Activated CD4-positive, alpha-beta T cell treated with anti-CD3 and anti-CD28 coated beads for 36 hours (primary cell): ENCODE measurements at regions not wholly inside any gene's neighbourhood (a gene's known extent, or its start where the extent isn't known, plus 50 kb on each side); places are given as distances from the start of the nearest gene placed in this dataset.

Experiments
- ATAC-seq: fragments of 200-7000 bp; cut with Tn5 transposase; one replicate; pipeline ENCODE4 v1.10.0; 2021; ENCODE audit warnings: mild to moderate bottlenecking, moderate library complexity
- CTCF ChIA-PET: fragments of 350-600 bp; sonication (Branson Sonifier 250); formaldehyde crosslinking; loops from one replicate; lab custom pipeline; 2021; ENCODE audit warnings: antibody characterized with exemption; lab: Charles Lee
- POLR2A ChIA-PET: fragments of 350-600 bp; sonication (Branson Sonifier 250); formaldehyde crosslinking; loops from one replicate; lab custom pipeline; 2021; ENCODE audit warnings: antibody characterized with exemption, inconsistent platforms; lab: Charles Lee
- DNase-seq: peaks from one replicate; pipeline ENCODE4 v3.0.0-alpha.2; 2020
- H3K27ac Mint-ChIP-seq: one replicate; pipeline ENCODE4 v1.8.0; 2021; ENCODE audit warnings: mixed read lengths
- H3K27me3 Mint-ChIP-seq: one replicate; pipeline ENCODE4 v1.8.0; 2021; ENCODE audit warnings: mixed read lengths
- H3K36me3 Mint-ChIP-seq: one replicate; pipeline ENCODE4 v1.8.0; 2021; ENCODE audit warnings: low read depth, mixed read lengths
- H3K4me1 Mint-ChIP-seq: one replicate; pipeline ENCODE4 v1.8.0; 2021; ENCODE audit warnings: mixed read lengths
- H3K4me3 Mint-ChIP-seq: one replicate; pipeline ENCODE4 v1.8.0; 2021; ENCODE audit warnings: mild to moderate bottlenecking, moderate library complexity, mixed read lengths
- H3K9me3 Mint-ChIP-seq: one replicate; pipeline ENCODE4 v1.8.0; 2021; ENCODE audit warnings: low read depth, mixed read lengths
- intact Hi-C, 2 experiments: fragments of 100-400 bp; cut with DNase I in 1 of 2; cut with micrococcal nuclease in 1 of 2; formaldehyde crosslinking; loops; one replicate each; pipeline versions ENCODE4 v1.14.2 to v1.15.1; 2022 to 2024; cut with DNase I, micrococcal nuclease

DNA sequence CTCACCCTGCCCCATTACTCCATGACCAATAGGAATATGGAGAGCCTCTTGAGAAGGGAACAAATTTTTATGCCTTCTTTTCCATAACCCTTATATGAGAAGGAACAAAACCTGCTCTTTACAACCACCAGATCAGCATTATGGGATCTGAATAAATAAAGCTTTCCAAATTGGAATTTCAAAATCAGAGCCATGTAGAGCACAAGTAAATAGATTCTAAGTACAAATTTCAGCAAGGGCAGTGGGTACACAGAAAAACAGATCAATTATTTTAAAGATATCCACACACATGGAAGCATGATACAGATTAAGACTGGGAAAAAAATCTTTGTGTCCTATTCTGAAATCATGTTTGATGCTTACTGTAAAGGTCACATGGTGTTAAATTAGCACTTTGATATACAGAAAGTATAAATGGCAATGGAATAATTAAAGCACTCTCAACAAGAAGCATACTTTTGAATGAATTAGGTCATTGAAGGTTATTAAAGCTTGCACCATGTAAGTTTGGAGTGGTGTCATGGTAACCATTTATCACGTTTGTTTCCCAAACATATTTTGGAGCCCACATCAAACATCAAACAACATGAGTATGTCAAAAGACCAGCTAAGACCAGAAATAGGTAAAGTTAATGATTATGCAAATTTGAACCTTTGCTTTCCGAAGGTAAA, 75.9 kb upstream of the AVPR1A start:
- H3K4me1 Mint-ChIP-seq: no peaks in the 10 kb centered on the region
- no peak overlapping the region for H3K27ac Mint-ChIP-seq
- no peak overlapping the region for H3K4me3 Mint-ChIP-seq
- intact Hi-C loops: no loop called here
- DNase-seq (no peak), ATAC-seq (no peak)
- no peaks in the 10 kb centered on the region for H3K36me3 Mint-ChIP-seq
- H3K27me3 Mint-ChIP-seq: no peaks in the 10 kb centered on the region
- ChIA-PET CTCF (no interaction called here), POLR2A (no interaction called here)
- H3K9me3 Mint-ChIP-seq: no peaks in the 10 kb centered on the region

DNA sequence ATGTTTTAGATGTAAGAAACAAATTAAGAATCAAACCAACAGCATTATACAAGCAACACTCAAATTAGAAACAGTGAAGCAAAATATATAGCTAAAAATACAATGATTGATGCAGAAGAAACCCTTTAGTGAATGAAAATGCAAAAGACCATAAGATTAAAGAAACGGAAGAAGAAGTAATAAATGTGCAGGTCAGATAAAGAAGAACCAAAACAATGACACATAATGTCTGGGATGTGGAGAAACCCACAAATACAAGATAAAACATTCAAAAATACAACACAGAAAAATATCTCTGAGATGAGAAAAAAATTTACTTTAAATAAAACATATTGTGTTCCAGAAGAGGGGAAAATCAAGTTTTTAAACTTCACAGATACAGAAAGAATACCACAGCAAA, 73.4 kb upstream of the AVPR1A start:
- intact Hi-C loops: no loop called here
- POLR2A ChIA-PET: no interaction called here
- DNase-seq (no peak), ATAC-seq (no peak)
- Mint-ChIP-seq H3K27ac (no peak overlapping the region), H3K4me1 (no peaks in the 10 kb centered on the region), H3K4me3 (no peak overlapping the region), H3K36me3 (no peaks in the 10 kb centered on the region), H3K27me3 (no peaks in the 10 kb centered on the region), H3K9me3 (no peaks in the 10 kb centered on the region)
- CTCF ChIA-PET: no interaction called here

DNA sequence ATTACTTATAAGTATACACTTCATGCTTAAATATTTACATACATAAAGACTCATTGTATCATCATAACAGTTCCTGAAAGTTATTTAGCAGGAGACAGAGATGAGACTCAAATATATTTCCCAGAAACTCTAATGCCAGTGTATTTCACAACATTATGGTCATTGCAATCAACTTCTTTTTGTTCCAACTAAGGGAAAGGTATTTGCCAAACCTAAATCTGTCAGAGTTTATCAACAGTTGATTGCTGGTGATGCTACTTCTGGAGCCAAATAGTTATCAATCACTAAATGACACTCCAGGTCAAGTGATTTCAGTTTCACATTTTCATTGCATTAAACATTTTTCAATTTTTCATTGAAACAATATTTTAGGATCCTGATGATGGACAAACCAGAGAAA, 72.1 kb upstream of the AVPR1A start:
- no peaks in the 10 kb centered on the region for H3K4me1 Mint-ChIP-seq
- H3K27ac Mint-ChIP-seq: no peak overlapping the region
- H3K9me3 Mint-ChIP-seq: no peaks in the 10 kb centered on the region
- intact Hi-C loops: no loop called here
- H3K36me3 Mint-ChIP-seq: no peaks in the 10 kb centered on the region
- DNase-seq: no peak
- ChIA-PET CTCF (no interaction called here), POLR2A (no interaction called here)
- ATAC-seq: no peak
- H3K4me3 Mint-ChIP-seq: no peak overlapping the region
- H3K27me3 Mint-ChIP-seq: no peaks in the 10 kb centered on the region

DNA sequence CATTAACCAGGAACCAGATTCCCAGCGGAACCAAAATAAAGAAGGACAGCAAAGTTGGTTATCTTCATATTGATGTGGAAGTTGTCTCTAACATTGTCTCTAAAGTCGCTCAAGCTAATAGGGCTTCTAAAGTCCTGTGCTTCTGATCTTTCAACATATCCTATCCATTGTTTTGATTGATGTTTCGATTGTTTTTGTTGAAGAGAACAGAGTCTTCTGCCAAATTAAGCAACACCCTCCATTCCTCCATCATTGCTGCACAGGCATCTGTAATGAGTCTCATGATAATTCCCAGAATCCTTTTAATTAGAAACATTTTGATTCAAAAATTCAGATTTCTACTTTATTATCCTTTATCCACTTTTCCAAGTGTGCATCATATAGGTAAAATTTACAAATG, 71.6 kb upstream of the AVPR1A start:
- Mint-ChIP-seq H3K27ac (no peak overlapping the region), H3K36me3 (no peaks in the 10 kb centered on the region), H3K4me3 (no peak overlapping the region), H3K9me3 (no peaks in the 10 kb centered on the region), H3K4me1 (no peaks in the 10 kb centered on the region), H3K27me3 (no peaks in the 10 kb centered on the region)
- intact Hi-C loops: no loop called here
- DNase-seq (no peak), ATAC-seq (no peak)
- CTCF ChIA-PET: no interaction called here
- POLR2A ChIA-PET: no interaction called here

DNA sequence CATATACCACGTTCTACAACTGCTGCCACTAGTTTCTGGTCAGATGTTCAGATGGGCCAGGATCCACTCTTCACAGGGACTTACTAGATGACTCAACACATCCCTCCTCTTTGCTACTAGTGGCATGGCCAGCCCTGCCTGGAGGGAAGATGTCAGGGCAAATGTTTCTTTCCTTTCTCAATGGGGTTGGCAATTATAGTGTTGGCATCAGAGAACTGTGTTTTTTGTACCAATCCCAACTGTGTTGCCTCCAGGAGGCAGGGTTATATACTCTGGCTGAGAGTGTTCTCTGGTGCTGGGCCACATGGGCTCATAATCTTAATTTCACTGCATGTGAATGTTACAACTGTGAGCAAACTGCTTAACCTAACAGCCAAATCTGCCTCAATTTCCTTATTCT, 69.9 kb upstream of the AVPR1A start:
- Mint-ChIP-seq H3K9me3 (no peaks in the 10 kb centered on the region), H3K27ac (no peak overlapping the region), H3K27me3 (no peaks in the 10 kb centered on the region), H3K4me1 (no peaks in the 10 kb centered on the region), H3K36me3 (no peaks in the 10 kb centered on the region), H3K4me3 (no peak overlapping the region)
- ChIA-PET CTCF (no interaction called here), POLR2A (no interaction called here)
- ATAC-seq (no peak), DNase-seq (no peak)
- intact Hi-C loops: no loop called here

DNA sequence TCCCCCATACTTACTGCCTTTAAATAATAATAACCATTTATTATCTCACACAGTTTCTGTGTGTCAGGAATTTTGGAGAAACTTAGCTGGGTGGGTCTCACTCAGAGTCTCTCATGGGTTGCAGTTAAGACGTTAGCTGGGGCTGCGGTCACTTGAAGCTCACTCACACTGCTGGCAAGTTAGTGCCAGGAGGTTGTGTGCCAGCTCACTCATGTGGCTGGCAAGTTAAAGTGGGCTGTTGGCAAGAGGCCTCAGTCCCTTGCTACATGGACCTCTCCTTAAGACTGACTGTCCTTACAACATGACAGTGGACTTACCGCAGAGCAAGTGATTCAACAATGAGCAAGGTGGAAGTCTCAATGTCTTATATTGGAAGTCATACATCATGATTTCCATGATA, 61.3 kb upstream of the AVPR1A start:
- no peak for DNase-seq
- ChIA-PET POLR2A (no interaction called here), CTCF (no interaction called here)
- Mint-ChIP-seq H3K4me3 (no peak overlapping the region), H3K9me3 (peaks cover 1% of the 10 kb centered on the region), H3K27ac (no peak overlapping the region), H3K36me3 (no peaks in the 10 kb centered on the region), H3K4me1 (no peaks in the 10 kb centered on the region), H3K27me3 (no peaks in the 10 kb centered on the region)
- no peak for ATAC-seq
- intact Hi-C loops: no loop called here

DNA sequence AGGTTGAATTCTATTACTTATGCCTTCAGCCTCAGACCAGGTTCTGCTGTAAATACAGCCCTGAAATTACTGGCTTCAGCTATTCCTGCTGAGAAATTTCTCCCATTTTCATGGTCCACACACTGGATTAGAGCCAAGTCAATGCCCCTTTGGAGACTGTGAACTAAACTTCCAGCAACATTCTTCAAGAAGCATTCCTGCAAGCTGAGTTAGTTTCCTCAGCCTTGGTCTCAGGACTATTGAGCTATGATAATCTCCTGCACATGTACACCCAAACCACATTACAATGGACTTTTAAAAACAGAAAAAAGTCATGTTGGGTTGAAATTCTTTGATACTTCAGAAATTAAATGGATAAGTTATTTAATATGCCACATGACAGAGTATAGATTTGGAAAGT, 58.0 kb upstream of the AVPR1A start:
- H3K27me3 Mint-ChIP-seq: no peaks in the 10 kb centered on the region
- DNase-seq (no peak), ATAC-seq (no peak)
- ChIA-PET POLR2A (no interaction called here), CTCF (no interaction called here)
- no peak overlapping the region for H3K4me3 Mint-ChIP-seq
- intact Hi-C loops: no loop called here
- H3K4me1 Mint-ChIP-seq: no peaks in the 10 kb centered on the region
- H3K9me3 Mint-ChIP-seq: peaks cover 3% of the 10 kb centered on the region
- H3K36me3 Mint-ChIP-seq: no peaks in the 10 kb centered on the region
- H3K27ac Mint-ChIP-seq: no peak overlapping the region

DNA sequence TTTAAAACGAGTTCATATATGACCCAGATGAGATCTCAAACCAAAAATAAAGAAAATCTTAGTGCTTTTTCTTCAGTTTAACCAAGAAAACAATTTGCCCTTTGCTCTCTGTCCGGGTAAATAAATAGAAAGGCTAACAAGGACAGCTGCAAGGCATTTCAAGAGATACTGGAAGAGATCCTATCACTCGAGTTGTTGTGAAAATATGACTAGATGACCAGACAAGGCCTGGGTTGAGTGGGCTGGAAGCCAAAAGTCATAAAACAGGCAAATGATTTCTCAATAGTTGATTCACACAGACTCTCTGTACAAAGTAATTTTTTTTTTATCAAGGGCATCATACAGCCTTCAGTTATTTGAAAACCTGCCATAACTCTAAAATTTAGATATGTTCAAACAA, 55.9 kb upstream of the AVPR1A start:
- H3K27me3 Mint-ChIP-seq: no peaks in the 10 kb centered on the region
- H3K27ac Mint-ChIP-seq: no peak overlapping the region
- CTCF ChIA-PET: no interaction called here
- no peaks in the 10 kb centered on the region for H3K36me3 Mint-ChIP-seq
- no peak overlapping the region for H3K4me3 Mint-ChIP-seq
- intact Hi-C loops: no loop called here
- H3K9me3 Mint-ChIP-seq: peaks cover 3% of the 10 kb centered on the region
- H3K4me1 Mint-ChIP-seq: no peaks in the 10 kb centered on the region
- POLR2A ChIA-PET: no interaction called here
- no peak for ATAC-seq
- no peak for DNase-seq

DNA sequence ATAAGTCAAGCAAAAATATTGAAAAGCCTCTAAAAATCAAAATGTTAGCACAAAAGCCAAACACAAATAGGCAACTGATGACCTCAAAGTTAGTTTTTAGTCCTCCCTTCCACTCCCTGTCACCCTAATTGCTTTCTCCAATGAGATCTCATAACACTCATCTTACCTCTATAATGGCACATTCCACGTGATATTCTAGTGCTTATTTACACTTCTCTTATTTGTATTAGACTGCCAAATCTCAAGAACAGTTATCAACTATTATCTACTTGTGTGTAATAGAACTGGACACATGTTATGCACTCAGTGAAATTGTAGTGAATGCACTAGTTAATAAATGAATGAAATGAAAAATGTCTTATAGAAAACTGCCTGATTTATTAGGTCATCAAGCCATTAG, 55.5 kb upstream of the AVPR1A start:
- ChIA-PET CTCF (no interaction called here), POLR2A (no interaction called here)
- ATAC-seq (no peak), DNase-seq (no peak)
- intact Hi-C loops: no loop called here
- H3K27me3 Mint-ChIP-seq: no peaks in the 10 kb centered on the region
- H3K27ac Mint-ChIP-seq: no peak overlapping the region
- H3K36me3 Mint-ChIP-seq: no peaks in the 10 kb centered on the region
- no peak overlapping the region for H3K4me3 Mint-ChIP-seq
- H3K4me1 Mint-ChIP-seq: no peaks in the 10 kb centered on the region
- peaks cover 3% of the 10 kb centered on the region for H3K9me3 Mint-ChIP-seq
